ENCODE measurements at regions not wholly inside any gene's neighbourhood (a gene's known extent, or its start where the extent isn't known, plus 50 kb on each side); places are given as distances from the start of the nearest gene placed in this dataset.
A peak's percentile ranks its signal among the peaks of the same experiment; 100 is the strongest.

DNA sequence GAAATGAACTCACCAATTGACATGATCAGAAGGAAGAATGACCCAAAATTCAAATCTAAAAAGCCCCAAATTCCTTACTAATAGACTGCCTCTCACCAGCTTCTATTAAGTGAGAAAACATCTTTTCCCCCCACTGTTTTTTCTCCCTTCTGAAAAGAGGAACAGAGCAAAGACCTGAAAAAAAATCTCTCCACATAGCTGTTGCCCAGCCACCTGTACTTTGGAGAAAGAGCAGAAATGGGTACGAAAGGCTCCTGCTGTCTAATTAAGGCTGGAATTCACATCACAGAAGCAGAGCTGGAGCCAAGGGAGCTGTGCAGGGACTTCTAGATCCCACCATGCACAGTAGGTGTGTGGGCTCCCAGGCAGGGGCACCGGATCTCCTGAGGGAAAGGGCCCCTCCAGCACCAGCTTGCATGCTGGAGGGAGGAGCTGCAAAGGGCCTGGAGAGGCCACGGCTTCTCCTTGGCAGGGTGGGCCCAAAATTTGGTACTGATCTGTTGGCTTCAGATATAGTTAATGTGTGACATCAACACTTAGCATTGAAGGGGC lies 73.2 kb upstream of the DUSP22 start:
- Histone ChIP-seq H3K9me3 (ENCODE audit: insufficient read depth, low read depth) (no peaks in the 10 kb centered on the region), H3K36me3 (ENCODE audit: low read depth) (no peaks in the 10 kb centered on the region), H3K79me2 (ENCODE audit: low read depth) (no peaks in the 10 kb centered on the region), H4K20me1 (ENCODE audit: insufficient read depth) (no peaks in the 10 kb centered on the region), H2AFZ (no peak overlapping the region), H3K4me2 (no peak overlapping the region), H3K9me2 (ENCODE audit: insufficient read depth) (no peaks in the 10 kb centered on the region), H3F3A (ENCODE audit: insufficient read depth, low read depth) (no peaks in the 10 kb centered on the region), H3K4me3 (no peak overlapping the region), H3K27me3 (ENCODE audit: insufficient read depth, low read depth) (no peaks in the 10 kb centered on the region; the same call in 1 of the 2 replicates), H3K27ac (no peak overlapping the region), H3K4me1 (replicated peaks; ENCODE audit: insufficient read depth) (no peaks in the 10 kb centered on the region)
- TF ChIP-seq CTCF (conservative IDR thresholded peaks at IDR 0.05), result no peak
- no peak for TF ChIP-seq EZH2 (IDR thresholded peaks at IDR 0.05; ENCODE audit: low read depth)
- DNase-seq, result no peak
- ChIA-PET CTCF (no interaction called here), POLR2A (ENCODE audit: unreplicated experiment) (no interaction called here)
- BruUV-seq (replicated peaks), result no TSS peak
- intact Hi-C loops (cut with micrococcal nuclease; ENCODE audit: unreplicated experiment), result loop anchor here (5.0 to 10.0 kb wide), 2 partner anchors 73 to 156 kb away; partner anchors contain the start of gene DUSP22

GRCh38 chr6:219641-220198 lies 72.6 kb upstream of the DUSP22 start:
- BruUV-seq (replicated peaks), result no TSS peak
- Histone ChIP-seq H3K79me2 (ENCODE audit: low read depth) (no peaks in the 10 kb centered on the region), H3K4me2 (no peak overlapping the region), H3F3A (ENCODE audit: insufficient read depth, low read depth) (no peaks in the 10 kb centered on the region), H3K9me2 (ENCODE audit: insufficient read depth) (no peaks in the 10 kb centered on the region), H3K27me3 (ENCODE audit: insufficient read depth, low read depth) (no peaks in the 10 kb centered on the region; the same call in 1 of the 2 replicates), H2AFZ (no peak overlapping the region), H3K9me3 (ENCODE audit: insufficient read depth, low read depth) (no peaks in the 10 kb centered on the region), H3K4me1 (replicated peaks; ENCODE audit: insufficient read depth) (no peaks in the 10 kb centered on the region), H4K20me1 (ENCODE audit: insufficient read depth) (no peaks in the 10 kb centered on the region), H3K36me3 (ENCODE audit: low read depth) (no peaks in the 10 kb centered on the region), H3K27ac (no peak overlapping the region), H3K4me3 (no peak overlapping the region)
- TF ChIP-seq CTCF (conservative IDR thresholded peaks at IDR 0.05) (no peak), EZH2 (IDR thresholded peaks at IDR 0.05; ENCODE audit: low read depth) (no peak)
- intact Hi-C loops (cut with micrococcal nuclease; ENCODE audit: unreplicated experiment), result loop anchor here (5.0 to 10.0 kb wide), 2 partner anchors 73 to 155 kb away; partner anchors contain the start of gene DUSP22
- ChIA-PET CTCF (no interaction called here), POLR2A (ENCODE audit: unreplicated experiment) (no interaction called here)
- DNase-seq, result peak in 1 of 2 experiments; percentile 3

DNA sequence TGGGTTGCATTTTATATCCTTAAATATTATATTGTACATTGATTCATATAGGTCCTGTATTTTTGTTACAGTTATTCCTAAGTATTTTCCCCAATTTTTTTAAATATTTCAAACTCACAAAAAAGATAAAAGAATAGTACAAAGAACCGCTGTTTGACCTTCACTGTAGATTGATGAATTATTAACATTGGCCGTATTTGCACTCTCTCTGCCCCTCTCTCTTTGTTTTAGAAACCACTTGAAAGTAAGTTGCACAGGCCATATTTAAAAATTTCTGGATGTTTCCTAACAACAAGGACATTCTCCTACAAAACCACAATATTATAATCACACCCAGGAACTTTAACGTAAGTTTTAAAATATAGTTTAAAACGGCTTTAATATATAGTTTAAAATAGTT lies 72.0 kb upstream of the DUSP22 start:
- H4K20me1 ChIP-seq (ENCODE audit: insufficient read depth), result no peaks in the 10 kb centered on the region
- ChIA-PET CTCF (no interaction called here), POLR2A (ENCODE audit: unreplicated experiment) (no interaction called here)
- no peaks in the 10 kb centered on the region for H3K9me3 ChIP-seq (ENCODE audit: insufficient read depth, low read depth)
- H3F3A ChIP-seq (ENCODE audit: insufficient read depth, low read depth), result no peaks in the 10 kb centered on the region
- H3K4me2 ChIP-seq, result no peak overlapping the region
- no TSS peak for BruUV-seq (replicated peaks)
- no peaks in the 10 kb centered on the region for H3K79me2 ChIP-seq (ENCODE audit: low read depth)
- TF ChIP-seq CTCF (conservative IDR thresholded peaks at IDR 0.05) (no peak), EZH2 (IDR thresholded peaks at IDR 0.05; ENCODE audit: low read depth) (no peak)
- H3K4me1 ChIP-seq (replicated peaks; ENCODE audit: insufficient read depth), result no peaks in the 10 kb centered on the region
- H3K27ac ChIP-seq, result no peak overlapping the region
- H3K9me2 ChIP-seq (ENCODE audit: insufficient read depth), result no peaks in the 10 kb centered on the region
- DNase-seq, result no peak
- no peak overlapping the region for H3K4me3 ChIP-seq
- no peak overlapping the region for H2AFZ ChIP-seq
- no peaks in the 10 kb centered on the region for H3K36me3 ChIP-seq (ENCODE audit: low read depth)
- H3K27me3 ChIP-seq (ENCODE audit: insufficient read depth, low read depth), result no peaks in the 10 kb centered on the region; the same call in 1 of the 2 replicates
- intact Hi-C loops (cut with micrococcal nuclease; ENCODE audit: unreplicated experiment), result no loop called here

Measured in PC-9 (cell line).